ENCODE measurements at regions not wholly inside any gene's neighbourhood (a gene's known extent, or its start where the extent isn't known, plus 50 kb on each side); places are given as distances from the start of the nearest gene placed in this dataset.
A peak's percentile ranks its signal among the peaks of the same experiment; 100 is the strongest.

DNA sequence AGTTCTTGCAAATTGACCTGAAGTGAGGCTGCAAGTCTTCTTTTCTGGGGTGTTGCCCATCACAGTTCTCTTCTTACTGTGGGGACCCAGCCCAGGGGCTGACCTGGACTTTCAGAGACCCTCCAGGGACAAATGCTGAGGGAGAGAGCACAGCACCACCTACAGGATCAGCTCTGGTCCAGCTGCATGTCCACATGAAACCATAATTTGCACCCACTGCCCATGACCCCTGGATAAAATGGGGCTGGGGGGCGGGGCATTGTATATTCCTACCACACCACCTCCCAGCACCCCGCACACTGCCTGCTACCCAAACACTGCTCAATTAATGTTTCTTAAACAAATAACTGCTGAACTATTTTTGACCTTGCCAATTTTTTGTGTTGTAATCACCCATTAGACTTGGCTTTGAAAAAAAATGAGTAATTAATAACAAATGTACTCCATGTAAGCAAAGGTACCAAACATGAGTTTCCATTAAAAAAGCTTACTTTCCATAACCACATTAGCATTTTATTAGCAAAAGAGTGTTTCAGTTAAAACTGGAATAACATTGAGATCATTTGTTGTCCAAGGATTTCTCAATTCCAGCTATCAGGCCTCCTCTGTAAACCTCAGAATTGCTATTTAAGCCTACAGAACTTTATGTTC lies 168.0 kb upstream of the RAB4A start:
- WGBS, 3 donors, result 89 to 100% (median 93%) methylated on average over 2 of the region's 2 CpGs
- Histone ChIP-seq H3K9me3 (no peaks in the 10 kb centered on the region), H3K27ac (no peak overlapping the region), H3K4me3 (no peak overlapping the region), H3K36me3 (ENCODE audit: insufficient read depth in 1 of 2, low read depth in 1 of 2) (no peaks in the 10 kb centered on the region), H3K4me1 (no peaks in the 10 kb centered on the region), H3K27me3 (ENCODE audit: insufficient read depth in 3 of 3, low read length in 2 of 3) (peaks cover 0 to 1% (median 0%) of the 10 kb centered on the region in 3 donors)
- TF ChIP-seq CTCF (IDR thresholded peaks at IDR 0.05), result no peak
- DNase-seq (no peak), ATAC-seq (peak in 1 of 4 donors; percentile 22)
- intact Hi-C loops (cut with DNase I), result no loop called here

DNA sequence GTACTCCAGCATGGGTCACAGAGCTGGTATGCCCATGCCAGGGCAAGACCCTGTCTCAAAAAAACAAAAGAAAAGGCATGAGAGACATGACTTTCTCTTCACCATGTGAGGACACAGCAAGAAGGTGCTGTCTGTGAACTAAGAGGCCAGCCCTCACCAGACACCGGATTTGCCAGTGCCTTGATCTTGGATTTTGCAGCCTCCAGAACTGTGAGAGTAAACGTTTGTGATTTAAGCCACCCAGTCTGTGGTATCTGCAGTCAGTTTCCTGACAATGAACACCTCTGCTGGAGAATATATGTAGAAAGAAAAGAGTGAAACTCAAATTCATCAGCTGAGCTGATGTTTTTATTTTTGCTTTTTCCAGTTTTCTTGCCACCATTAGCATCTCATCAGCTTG lies 166.3 kb upstream of the RAB4A start:
- Histone ChIP-seq H3K4me1 (no peaks in the 10 kb centered on the region), H3K27me3 (ENCODE audit: insufficient read depth in 3 of 3, low read length in 2 of 3) (peaks cover 0 to 1% (median 0%) of the 10 kb centered on the region in 3 donors), H3K27ac (no peak overlapping the region), H3K36me3 (ENCODE audit: insufficient read depth in 1 of 2, low read depth in 1 of 2) (no peaks in the 10 kb centered on the region), H3K4me3 (no peak overlapping the region), H3K9me3 (no peaks in the 10 kb centered on the region)
- 59 to 82% (median 82%) methylated on average over 2 of the region's 2 CpGs for WGBS, 3 donors
- TF ChIP-seq CTCF (IDR thresholded peaks at IDR 0.05), result no peak
- ATAC-seq, result no peak
- intact Hi-C loops (cut with DNase I), result no loop called here
- DNase-seq, result no peak

DNA sequence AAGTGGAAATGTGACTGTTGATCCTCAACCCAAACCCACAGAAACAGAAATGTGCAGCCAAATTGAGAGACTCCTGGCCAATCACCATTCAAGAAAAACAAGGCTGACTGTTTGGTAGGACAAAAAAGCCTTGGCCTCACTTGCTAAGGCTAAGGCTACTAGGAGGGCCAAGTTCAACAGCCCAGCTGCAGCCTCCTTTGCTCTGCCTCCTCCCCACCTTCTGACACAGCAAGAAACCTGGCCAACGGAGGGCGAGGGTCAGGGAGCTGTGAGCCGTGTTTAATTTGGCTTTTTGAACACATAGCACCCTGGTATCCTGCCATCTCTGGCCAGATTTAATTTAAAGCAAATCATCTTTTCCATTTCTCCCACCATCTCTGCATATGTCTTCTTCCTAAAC lies 165.8 kb upstream of the RAB4A start:
- TF ChIP-seq CTCF (IDR thresholded peaks at IDR 0.05), result no peak
- Histone ChIP-seq H3K36me3 (ENCODE audit: insufficient read depth in 1 of 2, low read depth in 1 of 2) (no peaks in the 10 kb centered on the region), H3K9me3 (no peaks in the 10 kb centered on the region), H3K27ac (no peak overlapping the region), H3K4me1 (no peaks in the 10 kb centered on the region), H3K27me3 (ENCODE audit: insufficient read depth in 3 of 3, low read length in 2 of 3) (peaks cover 0 to 1% (median 0%) of the 10 kb centered on the region in 3 donors), H3K4me3 (no peak overlapping the region)
- DNase-seq (no peak), ATAC-seq (no peak)
- WGBS, 3 donors, result 54 to 85% (median 67%) methylated on average over 3 of the region's 3 CpGs
- intact Hi-C loops (cut with DNase I), result no loop called here

- no peak overlapping the region for H3K27ac ChIP-seq
- intact Hi-C loops (cut with DNase I), result no loop called here
- no peak for TF ChIP-seq CTCF (IDR thresholded peaks at IDR 0.05)
- no peak for ATAC-seq
- 75 to 80% (median 78%) methylated on average over 11 of the region's 11 CpGs for WGBS, 3 donors
- H3K4me1 ChIP-seq, result no peaks in the 10 kb centered on the region
- H3K9me3 ChIP-seq, result no peaks in the 10 kb centered on the region
- DNase-seq, result no peak
- no peak overlapping the region for H3K4me3 ChIP-seq
- peaks cover 0 to 1% (median 0%) of the 10 kb centered on the region in 3 donors for H3K27me3 ChIP-seq (ENCODE audit: insufficient read depth in 3 of 3, low read length in 2 of 3)
- H3K36me3 ChIP-seq (ENCODE audit: insufficient read depth in 1 of 2, low read depth in 1 of 2), result no peaks in the 10 kb centered on the region
Measured at GRCh38 chr1:229105822-229106525, 164.9 kb upstream of the RAB4A start.

All from psoas muscle (tissue), 7 donors.